PC-9 (cell line): ENCODE measurements at regions not wholly inside any gene's neighbourhood (a gene's known extent, or its start where the extent isn't known, plus 50 kb on each side); places are given as distances from the start of the nearest gene placed in this dataset.

Experiments used
- BruUV-seq: library from RNA; stranded (reverse); fragments of 400-500 nt; replicated peaks from 2 replicates; lab custom pipeline; 2021; lab: Mats Ljungman, UMichigan
- CTCF ChIA-PET: fragments of 300-600 bp; sonication (Branson Sonifier 250); formaldehyde crosslinking; loops from one replicate; lab custom pipeline; 2022; ENCODE audit warnings: antibody characterized with exemption; lab: Charles Lee
- POLR2A ChIA-PET: fragments of 300-600 bp; sonication (Branson Sonifier 250); formaldehyde crosslinking; loops from one replicate; lab custom pipeline; 2022; ENCODE audit warnings: antibody characterized with exemption; ENCODE audit not compliant: unreplicated experiment; lab: Charles Lee
- DNase-seq, 2 experiments: peaks; one replicate each; pipeline versions ENCODE4 v3.0.0 to v3.0.0-alpha.2; 2015 to 2022; ENCODE audit warnings: mixed read lengths in 1 of 2
- H2AFZ ChIP-seq: fragments of 200-600 bp; sonication (generic); 2 replicates; pipeline ENCODE4 v1.8.1; 2017; ENCODE audit warnings: antibody characterized with exemption
- H3F3A ChIP-seq: fragments of 200-600 bp; sonication (generic); 2 replicates; pipeline ENCODE4 v1.8.1; 2017; ENCODE audit warnings: antibody characterized with exemption, mild to moderate bottlenecking, low read depth; ENCODE audit not compliant: insufficient read depth
- H3K27ac ChIP-seq: fragments of 200-600 bp; sonication (generic); 2 replicates; pipeline ENCODE4 v1.6.1; 2016; ENCODE audit warnings: mixed run types
- H3K27me3 ChIP-seq: fragments of 200-600 bp; sonication (generic); 2 replicates; pipeline ENCODE4 v1.6.1; 2016; ENCODE audit warnings: low read depth, mixed run types; ENCODE audit not compliant: insufficient read depth
- H3K36me3 ChIP-seq: fragments of 200-600 bp; sonication (generic); 2 replicates; pipeline ENCODE4 v1.6.1; 2016; ENCODE audit warnings: low read depth, mixed run types
- H3K4me1 ChIP-seq: fragments of 200-600 bp; sonication (generic); replicated peaks from 2 replicates; pipeline ENCODE4 v1.6.1; 2016; ENCODE audit warnings: mixed run types; ENCODE audit not compliant: insufficient read depth
- H3K4me2 ChIP-seq: fragments of 200-600 bp; sonication (generic); 2 replicates; pipeline ENCODE4 v1.6.1; 2017; ENCODE audit warnings: mixed run types
- H3K4me3 ChIP-seq: fragments of 200-600 bp; sonication (generic); 2 replicates; pipeline ENCODE4 v1.6.1; 2016; ENCODE audit warnings: mixed run types
- H3K79me2 ChIP-seq: fragments of 200-600 bp; sonication (generic); 2 replicates; pipeline ENCODE4 v1.6.1; 2017; ENCODE audit warnings: low read depth, mixed run types
- H3K9me2 ChIP-seq: fragments of 200-600 bp; sonication (generic); 2 replicates; pipeline ENCODE4 v1.8.1; 2017; ENCODE audit warnings: mild to moderate bottlenecking; ENCODE audit not compliant: insufficient read depth
- H3K9me3 ChIP-seq: fragments of 200-600 bp; sonication (generic); 2 replicates; pipeline ENCODE4 v1.8.1; 2016; ENCODE audit warnings: low read depth; ENCODE audit not compliant: insufficient read depth
- H4K20me1 ChIP-seq: fragments of 200-600 bp; sonication (generic); 2 replicates; pipeline ENCODE4 v1.8.1; 2017; ENCODE audit not compliant: insufficient read depth
- CTCF ChIP-seq: fragments of 200-600 bp; sonication (generic); conservative IDR thresholded peaks from 2 replicates; pipeline ENCODE4 v1.6.1; 2017; ENCODE audit warnings: mixed run types, antibody characterized with exemption, mild to moderate bottlenecking, moderate library complexity
- EZH2 ChIP-seq: fragments of 200-600 bp; sonication (generic); IDR thresholded peaks from 2 replicates; pipeline ENCODE4 v1.8.0; 2017; ENCODE audit warnings: antibody characterized with exemption, low read depth
- intact Hi-C: fragments of 100-400 bp; cut with micrococcal nuclease; formaldehyde crosslinking; loops from one replicate; pipeline ENCODE4 v1.10.0; 2022; ENCODE audit not compliant: unreplicated experiment

- no peaks in the 10 kb centered on the region for H3K9me3 ChIP-seq
- H3F3A ChIP-seq = no peaks in the 10 kb centered on the region
- H3K4me1 ChIP-seq = no peaks in the 10 kb centered on the region
- no peaks in the 10 kb centered on the region for H3K79me2 ChIP-seq
- intact Hi-C loops = no loop called here
- no peaks in the 10 kb centered on the region for H4K20me1 ChIP-seq
- TF ChIP-seq CTCF (no peak), EZH2 (no peak)
- H3K4me3 ChIP-seq = no peak overlapping the region
- CTCF ChIA-PET = no interaction called here
- no peaks in the 10 kb centered on the region for H3K36me3 ChIP-seq
- no peaks in the 10 kb centered on the region for H3K27me3 ChIP-seq
- H3K4me2 ChIP-seq = no peak overlapping the region
- no peak overlapping the region for H2AFZ ChIP-seq
- POLR2A ChIA-PET = no interaction called here
- no peak overlapping the region for H3K27ac ChIP-seq
- H3K9me2 ChIP-seq = no peaks in the 10 kb centered on the region
- DNase-seq = no peak
- no TSS peak for BruUV-seq
Measured at GRCh38 chr4:184312126-184312525, 94.5 kb upstream of the ENPP6 start.

- TF ChIP-seq CTCF = no peak
- no peak for TF ChIP-seq EZH2
- H3K27ac ChIP-seq = no peak overlapping the region
- intact Hi-C loops = no loop called here
- no peak for DNase-seq
- H3K4me3 ChIP-seq = no peak overlapping the region
- ChIA-PET POLR2A (no interaction called here), CTCF (no interaction called here)
- H3K4me1 ChIP-seq = no peaks in the 10 kb centered on the region
- no peaks in the 10 kb centered on the region for H3K9me2 ChIP-seq
- H3K36me3 ChIP-seq = no peaks in the 10 kb centered on the region
- H4K20me1 ChIP-seq = no peaks in the 10 kb centered on the region
- no peak overlapping the region for H2AFZ ChIP-seq
- H3K27me3 ChIP-seq = no peaks in the 10 kb centered on the region
- no peak overlapping the region for H3K4me2 ChIP-seq
- no TSS peak for BruUV-seq
- H3K9me3 ChIP-seq = no peaks in the 10 kb centered on the region
- H3F3A ChIP-seq = no peaks in the 10 kb centered on the region
- no peaks in the 10 kb centered on the region for H3K79me2 ChIP-seq
Measured at GRCh38 chr4:184310881-184311709, 93.4 kb upstream of the ENPP6 start.

GRCh38 chr4:184310171-184310567, 92.5 kb upstream of the ENPP6 start:
- H2AFZ ChIP-seq = no peak overlapping the region
- no TSS peak for BruUV-seq
- intact Hi-C loops = no loop called here
- no peaks in the 10 kb centered on the region for H3K36me3 ChIP-seq
- H3K27me3 ChIP-seq = no peaks in the 10 kb centered on the region
- no peaks in the 10 kb centered on the region for H3K9me2 ChIP-seq
- H3K79me2 ChIP-seq = no peaks in the 10 kb centered on the region
- no peak for DNase-seq
- H3K4me2 ChIP-seq = no peak overlapping the region
- no peaks in the 10 kb centered on the region for H4K20me1 ChIP-seq
- CTCF ChIA-PET = no interaction called here
- TF ChIP-seq CTCF (no peak), EZH2 (no peak)
- POLR2A ChIA-PET = no interaction called here
- no peaks in the 10 kb centered on the region for H3K9me3 ChIP-seq
- no peak overlapping the region for H3K27ac ChIP-seq
- no peaks in the 10 kb centered on the region for H3K4me1 ChIP-seq
- H3K4me3 ChIP-seq = no peak overlapping the region
- H3F3A ChIP-seq = no peaks in the 10 kb centered on the region
